AG08395 (cell line): ENCODE measurements at regions not wholly inside any gene's neighbourhood (a gene's known extent, or its start where the extent isn't known, plus 50 kb on each side); places are given as distances from the start of the nearest gene placed in this dataset.
"Not testable (repeated sequence)": the region's sequence is repeated elsewhere in the genome, so short reads cannot be mapped to it uniquely, and the experiment has no call there.

Experiments
- DNase-seq: peaks from one replicate; pipeline ENCODE4 v3.0.0; 2012; ENCODE audit warnings: mixed read lengths, low spot score

DNA sequence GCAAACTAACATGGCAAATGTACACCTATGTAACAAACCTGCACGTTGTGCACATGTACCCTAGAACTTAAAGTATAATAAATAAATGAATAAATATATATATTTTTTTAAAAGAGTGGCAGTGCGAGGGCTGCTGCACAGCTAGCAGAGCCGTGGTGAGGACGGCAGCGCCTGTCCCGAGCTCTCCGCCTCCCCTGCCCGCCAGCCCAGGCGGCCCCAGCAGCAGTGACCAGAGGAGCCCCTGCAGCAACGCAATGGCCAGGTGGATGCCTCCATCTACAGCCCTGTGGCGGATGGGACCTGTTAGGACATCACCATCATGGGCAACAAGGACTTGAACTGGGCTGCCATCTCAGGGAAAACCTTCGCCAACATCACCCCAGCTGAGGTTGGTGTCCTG, 351.9 kb downstream of the FAM72C start:
- DNase-seq = no peak

- DNase-seq = no peak
Observed at GRCh38 chr1:143611159-143611558, 360.6 kb downstream of the FAM72C start.

- no peak for DNase-seq
Observed at GRCh38 chr1:143610196-143610595, 361.6 kb downstream of the FAM72C start.

- no peak for DNase-seq
Observed at GRCh38 chr1:143604887-143605286, 366.9 kb downstream of the FAM72C start.

DNA sequence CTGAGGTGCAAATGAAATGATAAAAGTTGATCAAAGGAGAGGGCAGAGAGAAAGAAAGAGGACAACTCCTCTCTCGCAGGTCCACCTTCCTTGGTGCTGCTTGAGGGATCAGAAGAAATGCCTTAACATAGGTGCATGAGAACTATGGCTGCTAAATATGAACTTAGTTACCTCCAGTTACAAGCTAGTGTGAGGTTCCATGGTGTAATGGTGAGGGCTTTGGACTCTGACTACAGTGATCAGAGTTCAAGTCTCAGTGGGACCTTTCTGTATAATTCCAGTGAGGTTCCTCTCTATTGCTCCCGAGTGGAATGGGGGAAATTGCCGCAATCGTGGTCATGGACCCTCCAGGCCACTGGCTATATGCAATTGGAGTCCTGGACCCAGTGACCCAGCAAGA, 387.3 kb downstream of the FAM72C start:
- DNase-seq = no peak

- no peak for DNase-seq
Observed at GRCh38 chr1:143574891-143575520, 396.8 kb downstream of the FAM72C start.

DNA sequence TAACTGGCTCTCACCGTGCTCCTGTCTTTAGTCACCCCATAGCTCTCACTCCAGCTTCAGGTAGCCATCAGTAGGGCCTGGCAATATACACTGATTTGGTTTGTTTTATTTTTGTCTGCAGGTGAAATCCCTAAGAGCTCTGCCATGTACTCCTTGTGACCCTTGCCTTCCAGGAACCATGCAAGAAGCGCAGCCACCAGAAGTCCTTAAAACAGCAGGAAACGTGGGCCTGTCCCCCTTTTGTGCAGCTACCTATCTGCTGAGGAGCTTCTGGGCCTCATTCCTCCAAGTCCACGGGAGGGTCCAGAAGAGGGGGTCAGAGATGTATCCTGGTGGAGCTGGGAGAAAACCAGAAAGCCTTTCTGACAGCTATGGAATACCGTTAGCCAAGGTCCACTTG, 399.1 kb downstream of the FAM72C start:
- DNase-seq = not testable (repeated sequence)

DNA sequence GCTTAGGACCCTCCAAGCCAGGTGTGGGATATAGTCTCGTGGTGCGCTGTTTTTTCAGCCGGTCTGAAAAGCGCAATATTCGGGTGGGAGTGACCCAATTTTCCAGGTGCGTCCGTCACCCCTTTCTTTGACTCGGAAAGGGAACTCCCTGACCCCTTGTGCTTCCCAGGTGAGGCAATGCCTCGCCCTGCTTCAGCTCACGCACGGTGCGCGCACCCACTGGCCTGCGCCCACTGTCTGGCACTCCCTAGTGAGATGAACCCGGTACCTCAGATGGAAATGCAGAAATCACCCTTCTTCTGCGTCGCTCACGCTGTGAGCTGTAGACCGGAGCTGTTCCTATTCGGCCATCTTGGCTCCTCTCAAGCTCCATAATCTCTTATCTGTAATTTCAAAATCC, 408.0 kb downstream of the FAM72C start:
- DNase-seq = not testable (repeated sequence)

DNA sequence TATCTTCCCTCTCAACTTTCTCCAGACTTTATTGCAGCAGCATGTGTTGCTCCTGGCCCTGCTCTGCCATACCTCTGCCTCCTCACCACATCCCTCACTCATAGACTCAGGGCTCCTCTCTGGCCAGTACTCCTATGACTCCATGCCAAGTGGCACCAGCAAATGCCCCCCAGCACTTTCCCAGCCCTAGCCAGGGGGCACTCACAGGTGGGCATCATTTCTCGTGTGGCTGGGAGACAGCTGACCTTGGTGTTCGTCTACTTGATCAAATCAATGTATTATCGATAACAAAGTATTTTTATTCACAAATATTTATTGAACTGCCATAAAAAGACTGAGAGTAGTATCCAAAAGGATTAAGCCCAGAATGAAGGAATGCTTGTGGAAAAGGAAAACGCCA, 418.2 kb downstream of the FAM72C start:
- no peak for DNase-seq

DNA sequence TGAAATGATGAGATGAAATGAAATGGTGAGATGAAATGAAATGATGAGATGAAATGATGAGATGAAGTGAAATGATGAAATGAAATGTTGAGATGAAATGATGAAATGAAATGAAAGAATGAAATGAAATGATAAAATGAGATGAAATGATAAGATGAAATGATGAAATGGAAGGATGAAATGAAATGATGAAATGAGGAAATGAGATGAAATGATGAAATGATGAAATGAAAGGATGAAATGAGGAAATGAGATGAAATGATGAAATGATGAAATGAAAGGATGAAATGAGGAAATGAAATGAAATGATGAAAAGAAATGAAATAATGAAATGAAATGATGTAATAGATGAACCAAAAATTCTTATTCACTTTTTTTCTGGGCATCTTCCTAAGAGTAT, 467.1 kb downstream of the FAM72C start:
- DNase-seq = not testable (repeated sequence)

GRCh38 chr1:143504080-143504479, 467.7 kb downstream of the FAM72C start:
- not testable (repeated sequence) for DNase-seq

DNA sequence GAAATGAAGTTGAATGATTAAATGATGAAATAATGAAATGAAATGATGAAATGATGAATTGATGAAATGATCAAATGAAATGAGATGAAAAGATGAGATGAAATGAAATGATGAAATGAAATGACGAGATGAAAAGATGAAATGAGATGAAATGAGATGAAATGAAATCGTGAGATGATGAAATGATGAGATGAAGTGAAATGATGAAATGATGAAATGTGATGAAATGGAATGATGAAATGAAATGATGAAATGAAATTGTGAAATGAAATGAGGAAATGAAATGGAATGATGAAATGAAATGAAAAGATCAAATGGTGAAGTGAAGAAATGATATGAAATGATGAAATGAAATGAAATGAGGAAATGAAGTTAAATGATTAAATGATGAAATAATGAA, 468.7 kb downstream of the FAM72C start:
- DNase-seq = not testable (repeated sequence)

DNA sequence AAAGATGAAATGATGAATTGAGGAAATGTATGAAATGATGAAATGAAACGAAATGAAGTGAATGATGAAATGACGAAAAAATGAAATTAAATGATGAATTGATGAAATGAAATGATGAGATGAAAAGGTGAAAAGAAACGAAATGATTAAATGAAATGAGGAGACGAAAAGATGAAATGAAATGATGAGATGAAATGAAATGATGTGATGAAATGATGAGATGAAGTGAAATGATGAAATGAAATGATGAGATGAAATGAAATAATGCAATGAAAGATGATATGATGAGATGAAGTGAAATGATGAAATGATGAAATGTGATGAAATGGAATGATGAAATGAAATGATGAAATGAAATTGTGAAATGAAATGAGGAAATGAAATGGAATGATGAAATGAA, 469.7 kb downstream of the FAM72C start:
- DNase-seq = not testable (repeated sequence)

DNA sequence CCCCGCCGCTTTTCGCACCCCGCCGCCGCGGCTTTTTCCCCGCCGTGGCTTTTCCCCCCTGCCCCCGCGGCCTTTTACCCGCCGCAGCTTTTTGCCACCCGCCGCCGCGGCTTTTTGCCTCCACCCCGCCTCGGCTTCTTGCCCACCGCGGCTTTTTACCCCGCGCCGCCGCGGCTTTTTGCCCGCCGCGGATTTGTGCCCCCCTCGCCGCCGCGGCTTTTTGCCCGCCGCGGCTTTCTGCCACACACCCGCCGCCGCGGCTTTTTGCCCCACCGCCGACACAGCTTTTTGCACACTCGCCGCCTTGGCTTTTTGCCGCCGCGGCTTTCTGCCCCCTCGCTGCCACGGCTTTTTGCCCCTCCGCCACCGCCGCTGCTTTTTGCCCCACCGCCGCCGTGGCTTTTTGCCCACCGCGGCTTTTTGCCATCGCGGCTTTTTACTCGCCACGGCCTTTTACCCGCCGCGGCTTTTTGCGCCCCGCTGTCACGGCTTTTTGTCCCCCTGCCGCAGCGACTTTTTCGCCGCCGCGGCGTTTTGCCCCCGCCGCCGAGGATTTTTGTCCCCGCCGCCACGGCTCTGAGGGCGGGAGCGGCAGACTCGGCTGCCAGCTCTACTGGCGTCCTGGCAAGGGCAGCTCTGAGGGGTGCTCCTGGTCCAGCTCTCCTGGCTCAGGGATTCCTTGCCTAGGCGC, 473.6 kb downstream of the FAM72C start:
- DNase-seq = not testable (repeated sequence)

GRCh38 chr1:143497374-143497747, 474.4 kb downstream of the FAM72C start:
- no peak for DNase-seq

DNA sequence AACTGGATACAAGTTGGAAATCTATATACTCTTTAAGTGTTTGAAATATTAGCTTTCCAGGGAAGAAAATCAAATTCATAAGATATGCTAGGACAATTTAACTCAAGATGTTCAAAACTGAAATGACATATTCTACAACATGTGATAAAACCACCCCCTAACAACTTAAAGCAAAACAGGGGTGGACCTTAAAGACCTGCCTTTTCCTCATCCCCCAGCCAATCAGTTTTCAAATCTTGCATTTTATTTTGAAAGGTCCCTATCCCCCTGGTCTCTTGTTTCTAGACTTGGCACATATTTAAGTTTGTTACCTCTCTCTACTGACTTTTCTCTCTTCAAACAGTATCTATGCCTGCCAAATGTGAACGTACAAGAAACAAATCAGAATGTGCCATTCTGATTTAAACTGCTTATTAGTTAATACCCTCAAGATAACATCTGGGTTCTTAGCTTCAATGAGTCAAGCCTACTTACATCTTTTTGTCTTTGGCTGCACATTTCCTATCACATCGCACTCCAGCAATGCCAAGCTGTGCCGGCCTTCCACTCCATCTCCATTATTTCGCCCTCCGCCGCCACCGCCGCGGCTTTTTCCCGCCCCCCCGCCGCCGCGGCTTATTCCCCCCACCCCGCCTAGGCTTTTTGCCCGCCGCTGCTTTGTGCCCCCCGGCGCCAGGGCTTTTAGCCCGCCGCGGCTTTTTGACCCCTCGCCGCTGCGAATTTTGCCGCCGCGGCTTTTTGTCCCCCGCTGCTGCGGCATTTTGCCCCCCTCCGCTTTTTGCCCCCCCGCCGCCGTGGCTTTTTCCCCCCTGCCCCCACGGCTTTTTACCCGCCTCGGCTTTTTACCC, 475.0 kb downstream of the FAM72C start:
- not testable (repeated sequence) for DNase-seq
